GM23338 (cell line): ENCODE measurements at regions not wholly inside any gene's neighbourhood (a gene's known extent, or its start where the extent isn't known, plus 50 kb on each side); places are given as distances from the start of the nearest gene placed in this dataset.

Experiments used
- ATAC-seq: fragments of 200-7000 bp; cut with Tn5 transposase; 3 replicates; pipeline ENCODE4 v1.9.1; 2020
- DNase-seq: peaks from one replicate; pipeline ENCODE4 v3.0.0-alpha.2; 2015; ENCODE audit warnings: low spot score
- H2AFZ ChIP-seq: fragments of 200-600 bp; sonication (generic); 2 replicates; pipeline ENCODE4 v1.8.0; 2016; ENCODE audit warnings: antibody characterized with exemption, mild to moderate bottlenecking, moderate library complexity
- H3F3A ChIP-seq: fragments of 200-600 bp; sonication (generic); replicated peaks from 2 replicates; pipeline ENCODE4 v1.8.0; 2017; ENCODE audit warnings: antibody characterized with exemption, mixed run types, low read depth
- H3K27ac ChIP-seq: fragments of 200-600 bp; sonication (generic); 2 replicates; pipeline ENCODE4 v1.6.1; 2016; ENCODE audit warnings: low read depth
- H3K27me3 ChIP-seq: fragments of 200-600 bp; sonication (generic); 2 replicates; pipeline ENCODE4 v1.8.0; 2016; ENCODE audit warnings: mild to moderate bottlenecking, mixed run types, moderate library complexity; ENCODE audit not compliant: insufficient read depth
- H3K36me3 ChIP-seq: fragments of 200-600 bp; sonication (generic); 2 replicates; pipeline ENCODE4 v1.8.0; 2016; ENCODE audit warnings: mild to moderate bottlenecking; ENCODE audit not compliant: insufficient read depth
- H3K4me1 ChIP-seq: fragments of 200-600 bp; sonication (generic); 2 replicates; pipeline ENCODE4 v1.8.0; 2016; ENCODE audit warnings: mild to moderate bottlenecking, moderate library complexity; ENCODE audit not compliant: insufficient read depth
- H3K4me2 ChIP-seq: fragments of 200-600 bp; sonication (generic); 2 replicates; pipeline ENCODE4 v1.7.1; 2017; ENCODE audit warnings: mixed run types
- H3K4me3 ChIP-seq: fragments of 200-600 bp; sonication (generic); 2 replicates; pipeline ENCODE4 v1.6.1; 2016; ENCODE audit warnings: mixed run types
- H3K79me2 ChIP-seq: fragments of 200-600 bp; sonication (generic); replicated peaks from 2 replicates; pipeline ENCODE4 v1.8.0; 2017; ENCODE audit warnings: mild to moderate bottlenecking; ENCODE audit not compliant: insufficient read depth
- H3K9me2 ChIP-seq: fragments of 200-600 bp; sonication (generic); 2 replicates; pipeline ENCODE4 v1.8.0; 2017; ENCODE audit not compliant: insufficient read depth
- H4K20me1 ChIP-seq: fragments of 200-600 bp; sonication (generic); replicated peaks from 2 replicates; pipeline ENCODE4 v1.8.0; 2017; ENCODE audit warnings: mild to moderate bottlenecking; ENCODE audit not compliant: insufficient read depth
- H3K27ac Mint-ChIP-seq: 2 replicates; pipeline ENCODE4 v1.8.0; 2020; ENCODE audit warnings: inconsistent platforms, mild to moderate bottlenecking, moderate library complexity, mixed read lengths
- H3K27me3 Mint-ChIP-seq: 3 replicates; pipeline ENCODE4 v1.8.0; 2022; ENCODE audit warnings: low read depth, mild to moderate bottlenecking, moderate library complexity, mixed read lengths, inconsistent platforms; ENCODE audit not compliant: insufficient read depth, poor library complexity
- H3K36me3 Mint-ChIP-seq: 3 replicates; pipeline ENCODE4 v1.8.0; 2021; ENCODE audit warnings: low read depth, mild to moderate bottlenecking, inconsistent platforms, moderate library complexity, mixed read lengths
- H3K4me1 Mint-ChIP-seq: 3 replicates; pipeline ENCODE4 v1.8.0; 2020; ENCODE audit warnings: mild to moderate bottlenecking, inconsistent platforms, mixed read lengths
- H3K4me3 Mint-ChIP-seq: 3 replicates; pipeline ENCODE4 v1.8.0; 2021; ENCODE audit warnings: moderate library complexity, mild to moderate bottlenecking, inconsistent platforms, mixed read lengths
- H3K9me3 Mint-ChIP-seq: 3 replicates; pipeline ENCODE4 v1.8.0; 2020; ENCODE audit warnings: moderate library complexity, mild to moderate bottlenecking, inconsistent platforms, mixed read lengths
- CREB1 ChIP-seq: fragments of 250-450 bp; sonication (Bioruptor Pico); IDR thresholded peaks from 2 replicates; pipeline ENCODE4 v1.5.0; 2020; ENCODE audit warnings: low read depth, mild to moderate bottlenecking, moderate library complexity
- EZH2 ChIP-seq: fragments of 200-600 bp; sonication (generic); IDR thresholded peaks from one replicate; pipeline ENCODE4 v1.8.0; 2017; ENCODE audit warnings: antibody characterized with exemption, mild to moderate bottlenecking, low read depth; ENCODE audit not compliant: unreplicated experiment
- EZH2phosphoT487 ChIP-seq: fragments of 200-600 bp; sonication (generic); IDR thresholded peaks from one replicate; pipeline ENCODE4 v1.8.1; 2018; ENCODE audit warnings: antibody characterized with exemption; ENCODE audit not compliant: unreplicated experiment
- JUNB ChIP-seq: IDR thresholded peaks from one replicate; pipeline ENCODE4 v1.6.1; 2016; ENCODE audit warnings: antibody characterized with exemption; ENCODE audit not compliant: unreplicated experiment
- STAT1 ChIP-seq: IDR thresholded peaks from one replicate; pipeline ENCODE4 v1.6.1; 2016; ENCODE audit warnings: antibody characterized with exemption; ENCODE audit not compliant: unreplicated experiment
- ZNF114 ChIP-seq: fragments of 250-450 bp; sonication (Bioruptor Pico); IDR thresholded peaks from 2 replicates; pipeline ENCODE4 v1.5.0; 2020; ENCODE audit warnings: mild to moderate bottlenecking, moderate library complexity
- ZNF331 ChIP-seq: fragments of 250-450 bp; sonication (Bioruptor Pico); IDR thresholded peaks from 2 replicates; pipeline ENCODE4 v1.5.0; 2020; ENCODE audit warnings: low read depth, mild to moderate bottlenecking, moderate library complexity
- TF ChIP-seq, protein P1 (sequence below): fragments of 250-450 bp; sonication (Bioruptor Pico); IDR thresholded peaks from 2 replicates; pipeline ENCODE4 v1.5.0; 2020; ENCODE audit warnings: mild to moderate bottlenecking, moderate library complexity

DNA sequence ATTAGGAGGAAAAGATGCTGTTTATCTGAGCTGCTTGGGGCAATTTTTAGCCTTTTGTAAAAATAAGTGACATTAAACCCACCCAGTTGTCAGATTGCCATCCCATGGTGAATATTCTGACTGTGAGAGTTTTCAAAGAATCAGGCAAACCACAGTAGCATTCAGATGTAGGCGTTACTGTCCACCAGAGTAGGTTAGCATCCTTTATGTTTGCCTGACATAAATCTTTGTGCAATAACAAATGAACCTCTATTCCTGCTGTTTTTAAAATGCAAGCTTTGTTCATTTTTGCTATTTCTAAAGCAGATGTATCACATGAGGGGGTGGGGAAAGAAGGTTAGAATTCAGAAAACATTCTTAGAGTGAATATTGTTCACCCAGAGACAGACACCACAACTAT, 427.8 kb downstream of the CDH9 start:
- Mint-ChIP-seq H3K9me3 (no peaks in the 10 kb centered on the region), H3K36me3 (no peaks in the 10 kb centered on the region), H3K27ac (no peak overlapping the region), H3K27me3 (no peaks in the 10 kb centered on the region), H3K4me1 (0 out of 3 replicates have a peak, but pooled peaks cover 2% of the 10 kb centered on the region), H3K4me3 (no peak overlapping the region)
- Histone ChIP-seq H3K4me2 (no peak overlapping the region), H3K36me3 (no peaks in the 10 kb centered on the region), H3K4me1 (0 out of 2 replicates have a peak, but pooled peaks cover 3% of the 10 kb centered on the region), H3K4me3 (no peak overlapping the region), H4K20me1 (no peaks in the 10 kb centered on the region), H3K9me2 (no peaks in the 10 kb centered on the region), H3K79me2 (no peaks in the 10 kb centered on the region), H3F3A (no peaks in the 10 kb centered on the region), H3K27me3 (no peaks in the 10 kb centered on the region), H3K27ac (no peak overlapping the region), H2AFZ (no peak overlapping the region)
- TF ChIP-seq, protein P1, sequence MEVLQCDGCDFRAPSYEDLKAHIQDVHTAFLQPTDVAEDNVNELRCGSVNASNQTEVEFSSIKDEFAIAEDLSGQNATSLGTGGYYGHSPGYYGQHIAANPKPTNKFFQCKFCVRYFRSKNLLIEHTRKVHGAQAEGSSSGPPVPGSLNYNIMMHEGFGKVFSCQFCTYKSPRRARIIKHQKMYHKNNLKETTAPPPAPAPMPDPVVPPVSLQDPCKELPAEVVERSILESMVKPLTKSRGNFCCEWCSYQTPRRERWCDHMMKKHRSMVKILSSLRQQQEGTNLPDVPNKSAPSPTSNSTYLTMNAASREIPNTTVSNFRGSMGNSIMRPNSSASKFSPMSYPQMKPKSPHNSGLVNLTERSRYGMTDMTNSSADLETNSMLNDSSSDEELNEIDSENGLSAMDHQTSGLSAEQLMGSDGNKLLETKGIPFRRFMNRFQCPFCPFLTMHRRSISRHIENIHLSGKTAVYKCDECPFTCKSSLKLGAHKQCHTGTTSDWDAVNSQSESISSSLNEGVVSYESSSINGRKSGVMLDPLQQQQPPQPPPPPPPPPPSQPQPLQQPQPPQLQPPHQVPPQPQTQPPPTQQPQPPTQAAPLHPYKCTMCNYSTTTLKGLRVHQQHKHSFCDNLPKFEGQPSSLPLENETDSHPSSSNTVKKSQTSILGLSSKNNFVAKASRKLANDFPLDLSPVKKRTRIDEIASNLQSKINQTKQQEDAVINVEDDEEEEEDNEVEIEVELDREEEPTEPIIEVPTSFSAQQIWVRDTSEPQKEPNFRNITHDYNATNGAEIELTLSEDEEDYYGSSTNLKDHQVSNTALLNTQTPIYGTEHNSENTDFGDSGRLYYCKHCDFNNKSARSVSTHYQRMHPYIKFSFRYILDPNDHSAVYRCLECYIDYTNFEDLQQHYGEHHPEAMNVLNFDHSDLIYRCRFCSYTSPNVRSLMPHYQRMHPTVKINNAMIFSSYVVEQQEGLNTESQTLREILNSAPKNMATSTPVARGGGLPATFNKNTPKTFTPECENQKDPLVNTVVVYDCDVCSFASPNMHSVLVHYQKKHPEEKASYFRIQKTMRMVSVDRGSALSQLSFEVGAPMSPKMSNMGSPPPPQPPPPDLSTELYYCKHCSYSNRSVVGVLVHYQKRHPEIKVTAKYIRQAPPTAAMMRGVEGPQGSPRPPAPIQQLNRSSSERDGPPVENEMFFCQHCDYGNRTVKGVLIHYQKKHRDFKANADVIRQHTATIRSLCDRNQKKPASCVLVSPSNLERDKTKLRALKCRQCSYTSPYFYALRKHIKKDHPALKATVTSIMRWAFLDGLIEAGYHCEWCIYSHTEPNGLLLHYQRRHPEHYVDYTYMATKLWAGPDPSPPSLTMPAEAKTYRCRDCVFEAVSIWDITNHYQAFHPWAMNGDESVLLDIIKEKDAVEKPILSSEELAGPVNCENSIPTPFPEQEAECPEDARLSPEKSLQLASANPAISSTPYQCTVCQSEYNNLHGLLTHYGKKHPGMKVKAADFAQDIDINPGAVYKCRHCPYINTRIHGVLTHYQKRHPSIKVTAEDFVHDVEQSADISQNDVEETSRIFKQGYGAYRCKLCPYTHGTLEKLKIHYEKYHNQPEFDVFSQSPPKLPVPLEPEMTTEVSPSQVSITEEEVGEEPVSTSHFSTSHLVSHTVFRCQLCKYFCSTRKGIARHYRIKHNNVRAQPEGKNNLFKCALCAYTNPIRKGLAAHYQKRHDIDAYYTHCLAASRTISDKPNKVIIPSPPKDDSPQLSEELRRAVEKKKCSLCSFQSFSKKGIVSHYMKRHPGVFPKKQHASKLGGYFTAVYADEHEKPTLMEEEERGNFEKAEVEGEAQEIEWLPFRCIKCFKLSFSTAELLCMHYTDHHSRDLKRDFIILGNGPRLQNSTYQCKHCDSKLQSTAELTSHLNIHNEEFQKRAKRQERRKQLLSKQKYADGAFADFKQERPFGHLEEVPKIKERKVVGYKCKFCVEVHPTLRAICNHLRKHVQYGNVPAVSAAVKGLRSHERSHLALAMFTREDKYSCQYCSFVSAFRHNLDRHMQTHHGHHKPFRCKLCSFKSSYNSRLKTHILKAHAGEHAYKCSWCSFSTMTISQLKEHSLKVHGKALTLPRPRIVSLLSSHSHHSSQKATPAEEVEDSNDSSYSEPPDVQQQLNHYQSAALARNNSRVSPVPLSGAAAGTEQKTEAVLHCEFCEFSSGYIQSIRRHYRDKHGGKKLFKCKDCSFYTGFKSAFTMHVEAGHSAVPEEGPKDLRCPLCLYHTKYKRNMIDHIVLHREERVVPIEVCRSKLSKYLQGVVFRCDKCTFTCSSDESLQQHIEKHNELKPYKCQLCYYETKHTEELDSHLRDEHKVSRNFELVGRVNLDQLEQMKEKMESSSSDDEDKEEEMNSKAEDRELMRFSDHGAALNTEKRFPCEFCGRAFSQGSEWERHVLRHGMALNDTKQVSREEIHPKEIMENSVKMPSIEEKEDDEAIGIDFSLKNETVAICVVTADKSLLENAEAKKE (CRISPR knock-in tag), result no peak
- TF ChIP-seq ZNF114 (no peak), ZNF331 (no peak), EZH2phosphoT487 (no peak), CREB1 (CRISPR knock-in tag) (no peak), EZH2 (no peak), JUNB (no peak), STAT1 (no peak)
- no peak for DNase-seq
- ATAC-seq, result no peak
